SK-N-SH (cell line): ENCODE measurements at regions not wholly inside any gene's neighbourhood (a gene's known extent, or its start where the extent isn't known, plus 50 kb on each side); places are given as distances from the start of the nearest gene placed in this dataset.

ENCODE experiments used
- CTCF ChIA-PET: fragments of 300-600, 350-600 bp; formaldehyde crosslinking; extraction: SDS; loops from one replicate; lab custom pipeline; 2021; lab: Yijun Ruan, JAX
- POLR2A ChIA-PET: fragments of 350-600 bp; sonication (Branson Sonifier 250); formaldehyde crosslinking; extraction: SDS; loops from one replicate; lab custom pipeline; 2020; ENCODE audit warnings: antibody characterized with exemption, inconsistent platforms; lab: Yijun Ruan, JAX
- DNase-seq: peaks from one replicate; pipeline ENCODE4 v3.0.0; 2012
- H2AFZ ChIP-seq: fragments of 200-600 bp; sonication (generic); 2 replicates; pipeline ENCODE4 v1.8.1; 2016; ENCODE audit warnings: antibody characterized with exemption, mild to moderate bottlenecking, low read depth
- H3F3A ChIP-seq: fragments of 200-600 bp; sonication (generic); replicated peaks from 2 replicates; pipeline ENCODE3; 2016; ENCODE audit warnings: antibody characterized with exemption, mild to moderate bottlenecking; ENCODE audit not compliant: insufficient read depth
- H3K27ac ChIP-seq, 2 experiments: fragments of 200-500 bp in 1 of 2; fragments of 200-600 bp in 1 of 2; sonication (Bioruptor generic) in 1 of 2; sonication (generic), shearing (Covaris generic) in 1 of 2; 2 replicates each; pipeline versions ENCODE4 v1.5.1 to v1.6.1; 2014 to 2016; ENCODE audit warnings: low read depth in 2 of 2, inconsistent platforms in 1 of 2, low read length in 1 of 2, mild to moderate bottlenecking in 1 of 2, mixed read lengths in 1 of 2
- H3K27me3 ChIP-seq: fragments of 200-600 bp; sonication (generic), shearing (Covaris generic); 2 replicates; pipeline ENCODE4 v1.6.1; 2016; ENCODE audit warnings: mixed run types; ENCODE audit not compliant: insufficient read depth
- H3K36me3 ChIP-seq, 2 experiments: fragments of 200-500 bp in 1 of 2; fragments of 200-600 bp in 1 of 2; sonication (Bioruptor generic) in 1 of 2; sonication (generic) in 1 of 2; replicated peaks in 1 of 2; 2 replicates each; pipeline versions ENCODE3 to v1.5.1; 2014 to 2016; ENCODE audit warnings: low read length in 1 of 2, mild to moderate bottlenecking in 1 of 2; ENCODE audit not compliant: insufficient read depth in 2 of 2, control insufficient read depth in 1 of 2
- H3K4me1 ChIP-seq, 2 experiments: fragments of 200-500 bp in 1 of 2; fragments of 200-600 bp in 1 of 2; sonication (Bioruptor generic) in 1 of 2; sonication (generic), shearing (Covaris generic) in 1 of 2; 2 replicates each; pipeline versions ENCODE4 v1.5.1 to v1.6.1; 2014 to 2016; ENCODE audit warnings: low read depth in 1 of 2, low read length in 1 of 2, mixed run types in 1 of 2; ENCODE audit not compliant: insufficient read depth in 2 of 2, control insufficient read depth in 1 of 2
- H3K4me2 ChIP-seq: fragments of 200-600 bp; sonication (generic), shearing (Covaris generic); 2 replicates; pipeline ENCODE4 v1.6.1; 2017; ENCODE audit warnings: mixed run types
- H3K4me3 ChIP-seq, 2 experiments: fragments of 200-500 bp in 1 of 2; fragments of 200-600 bp in 1 of 2; sonication (Bioruptor generic) in 1 of 2; sonication (generic), shearing (Covaris generic) in 1 of 2; 2 replicates each; pipeline versions ENCODE4 v1.5.1 to v1.8.1; 2014 to 2016; ENCODE audit warnings: low read depth in 2 of 2, inconsistent platforms in 1 of 2, low read length in 1 of 2, mild to moderate bottlenecking in 1 of 2, mixed read lengths in 1 of 2, moderate library complexity in 1 of 2
- H3K79me2 ChIP-seq: fragments of 200-600 bp; sonication (generic); 2 replicates; pipeline ENCODE4 v1.8.1; 2017; ENCODE audit warnings: mild to moderate bottlenecking; ENCODE audit not compliant: insufficient read depth
- H3K9ac ChIP-seq: fragments of 200-600 bp; sonication (generic); 2 replicates; pipeline ENCODE4 v1.6.1; 2017; ENCODE audit warnings: mixed run types
- H3K9me2 ChIP-seq: fragments of 200-600 bp; sonication (generic); 2 replicates; pipeline ENCODE4 v1.6.1; 2017; ENCODE audit warnings: mixed run types
- H3K9me3 ChIP-seq: fragments of 200-600 bp; sonication (generic); 2 replicates; pipeline ENCODE4 v1.6.1; 2017; ENCODE audit warnings: mixed run types, mild to moderate bottlenecking, moderate library complexity
- H4K20me1 ChIP-seq: fragments of 200-600 bp; sonication (generic); 2 replicates; pipeline ENCODE4 v1.6.1; 2017; ENCODE audit warnings: mild to moderate bottlenecking, mixed run types; ENCODE audit not compliant: insufficient read depth
- EZH2phosphoT487 ChIP-seq: fragments of 200-600 bp; sonication (generic); IDR thresholded peaks from 2 replicates; pipeline ENCODE4 v1.6.1; 2017; ENCODE audit warnings: low read depth, mixed run types, mild to moderate bottlenecking, antibody characterized with exemption, moderate library complexity, borderline replicate concordance
- FOXJ3 ChIP-seq: sonication (generic); formaldehyde crosslinking; IDR thresholded peaks from 2 replicates; pipeline ENCODE4 v1.5.1; 2020; ENCODE audit warnings: mild to moderate bottlenecking, missing genetic modification reagents
- GABPA ChIP-seq: IDR thresholded peaks from 2 replicates; pipeline ENCODE4 v1.4.0; 2012; ENCODE audit warnings: low read depth, mild to moderate bottlenecking
- GATA2 ChIP-seq: sonication (generic); formaldehyde crosslinking; IDR thresholded peaks from 2 replicates; pipeline ENCODE4 v1.5.0; 2020; ENCODE audit warnings: mild to moderate bottlenecking, missing genetic modification reagents
- MAX ChIP-seq: IDR thresholded peaks from 2 replicates; pipeline ENCODE4 v1.4.0; 2012; ENCODE audit warnings: low read depth
- MEF2A ChIP-seq: IDR thresholded peaks from 2 replicates; pipeline ENCODE4 v1.4.0; 2012; ENCODE audit warnings: low read depth, borderline replicate concordance
- MXI1 ChIP-seq: IDR thresholded peaks from 2 replicates; pipeline ENCODE4 v1.6.1; 2012; ENCODE audit warnings: mild to moderate bottlenecking, low read depth, low read length, improper control_type of control experiment
- POLR2AphosphoS5 ChIP-seq: IDR thresholded peaks from 2 replicates; pipeline ENCODE4 v1.6.1; 2012; ENCODE audit warnings: low read depth, low read length
- RCOR1 ChIP-seq: fragments of 150-350 bp; IDR thresholded peaks from 2 replicates; pipeline ENCODE4 v1.6.1; 2017; ENCODE audit warnings: antibody characterized with exemption, low read length
- REST ChIP-seq: IDR thresholded peaks from 2 replicates; pipeline ENCODE4 v1.6.1; 2012; ENCODE audit warnings: mild to moderate bottlenecking, low read depth, low read length, moderate library complexity
- RFX5 ChIP-seq: IDR thresholded peaks from 2 replicates; pipeline ENCODE4 v1.6.1; 2012; ENCODE audit warnings: mild to moderate bottlenecking, improper control_type of control experiment, low read length
- RXRA ChIP-seq: IDR thresholded peaks from 2 replicates; pipeline ENCODE4 v1.4.0; 2012; ENCODE audit warnings: low read depth, mild to moderate bottlenecking, borderline replicate concordance
- TEAD4 ChIP-seq: IDR thresholded peaks from 2 replicates; pipeline ENCODE4 v1.4.0; 2012; ENCODE audit warnings: mild to moderate bottlenecking, borderline replicate concordance; ENCODE audit not compliant: insufficient read depth
- USF1 ChIP-seq: IDR thresholded peaks from 2 replicates; pipeline ENCODE4 v1.4.0; 2012; ENCODE audit warnings: low read depth, borderline replicate concordance
- ZBTB33 ChIP-seq: IDR thresholded peaks from 2 replicates; pipeline ENCODE4 v1.4.0; 2012; ENCODE audit warnings: low read depth, borderline replicate concordance
- WGBS: methylation state at CpG from one replicate; pipeline ENCODE4 v1.1.6; 2017; ENCODE audit warnings: low lambda C conversion rate; 5-methylcytosine and 5-hydroxymethylcytosine counted together

GRCh38 chr12:131408484-131408883 lies 302.4 kb upstream of the SFSWAP start:
- H3K79me2 ChIP-seq: no peaks in the 10 kb centered on the region
- H3K27me3 ChIP-seq: no peaks in the 10 kb centered on the region
- no peak overlapping the region for H3K27ac ChIP-seq
- no peaks in the 10 kb centered on the region for H3F3A ChIP-seq
- ChIA-PET POLR2A (no interaction called here), CTCF (interaction anchor here (1.2 kb wide), 1 partner anchor 47 kb away, joined by 3 read pairs; no protein-coding TSS in a partner anchor)
- no peaks in the 10 kb centered on the region for H4K20me1 ChIP-seq
- H3K9ac ChIP-seq: no peak overlapping the region
- H3K9me3 ChIP-seq: no peaks in the 10 kb centered on the region
- 17% methylated on average over 5 of the region's 5 CpGs for WGBS
- H2AFZ ChIP-seq: no peak overlapping the region
- no peaks in the 10 kb centered on the region for H3K9me2 ChIP-seq
- H3K4me2 ChIP-seq: no peak overlapping the region
- TF ChIP-seq POLR2AphosphoS5 (no peak), MAX (no peak), EZH2phosphoT487 (no peak), ZBTB33 (no peak), RXRA (no peak), MEF2A (no peak), RCOR1 (no peak), TEAD4 (no peak), FOXJ3 (CRISPR knock-in tag) (no peak), MXI1 (no peak), REST (no peak), USF1 (no peak), GABPA (no peak), RFX5 (no peak), GATA2 (CRISPR knock-in tag) (no peak)
- H3K4me1 ChIP-seq: peaks cover 0 to 16% of the 10 kb centered on the region in 2 experiments; a peak in 1 of 4 replicates
- no peak for DNase-seq
- no peak overlapping the region for H3K4me3 ChIP-seq
- H3K36me3 ChIP-seq: no peaks in the 10 kb centered on the region
